ENCODE measurements at regions not wholly inside any gene's neighbourhood (a gene's known extent, or its start where the extent isn't known, plus 50 kb on each side); places are given as distances from the start of the nearest gene placed in this dataset.

DNA sequence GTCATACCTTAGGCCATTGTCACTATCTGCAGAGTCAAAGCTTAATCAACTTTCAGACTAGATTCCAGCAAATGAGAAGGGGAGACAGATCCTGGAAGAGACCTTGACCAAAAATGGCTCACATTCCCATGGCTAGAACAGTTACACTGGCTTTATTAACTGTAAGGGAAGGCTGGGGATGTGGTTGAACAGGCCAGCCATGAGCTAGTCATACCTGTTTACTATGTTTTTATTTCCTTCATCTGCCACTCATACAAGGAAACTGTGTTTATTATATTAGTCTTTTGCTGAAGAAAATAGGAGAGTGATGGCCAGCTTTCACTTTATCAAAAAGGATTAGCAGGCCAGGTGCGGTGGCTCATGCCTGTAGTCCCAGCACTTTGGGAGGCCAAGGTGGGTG lies 319.7 kb downstream of the RAPGEF2 start:
- TF ChIP-seq POLR2AphosphoS5 (IDR thresholded peaks at IDR 0.05) (no peak), POLR2A (IDR thresholded peaks at IDR 0.05) (no peak), EP300 (IDR thresholded peaks at IDR 0.05; ENCODE audit: low read depth) (no peak)
- TF ChIP-seq, protein P1, sequence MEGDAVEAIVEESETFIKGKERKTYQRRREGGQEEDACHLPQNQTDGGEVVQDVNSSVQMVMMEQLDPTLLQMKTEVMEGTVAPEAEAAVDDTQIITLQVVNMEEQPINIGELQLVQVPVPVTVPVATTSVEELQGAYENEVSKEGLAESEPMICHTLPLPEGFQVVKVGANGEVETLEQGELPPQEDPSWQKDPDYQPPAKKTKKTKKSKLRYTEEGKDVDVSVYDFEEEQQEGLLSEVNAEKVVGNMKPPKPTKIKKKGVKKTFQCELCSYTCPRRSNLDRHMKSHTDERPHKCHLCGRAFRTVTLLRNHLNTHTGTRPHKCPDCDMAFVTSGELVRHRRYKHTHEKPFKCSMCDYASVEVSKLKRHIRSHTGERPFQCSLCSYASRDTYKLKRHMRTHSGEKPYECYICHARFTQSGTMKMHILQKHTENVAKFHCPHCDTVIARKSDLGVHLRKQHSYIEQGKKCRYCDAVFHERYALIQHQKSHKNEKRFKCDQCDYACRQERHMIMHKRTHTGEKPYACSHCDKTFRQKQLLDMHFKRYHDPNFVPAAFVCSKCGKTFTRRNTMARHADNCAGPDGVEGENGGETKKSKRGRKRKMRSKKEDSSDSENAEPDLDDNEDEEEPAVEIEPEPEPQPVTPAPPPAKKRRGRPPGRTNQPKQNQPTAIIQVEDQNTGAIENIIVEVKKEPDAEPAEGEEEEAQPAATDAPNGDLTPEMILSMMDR (IDR thresholded peaks at IDR 0.05): no peak
- WGBS, 2 donors (ENCODE audit: low coverage in 1 of 2): 95% methylated on average over 1 of the region's 1 CpG; no CpG with 5 or more reads in 1 of the 2 donors
- in situ Hi-C loops (cut with MboI; ENCODE audit: low pct_ligation_motif_present in 1 of 4, low pct_unique_long_range_greater_than_20kb in 1 of 4, low sequenced_read_pairs in 3 of 4): no loop called here

DNA sequence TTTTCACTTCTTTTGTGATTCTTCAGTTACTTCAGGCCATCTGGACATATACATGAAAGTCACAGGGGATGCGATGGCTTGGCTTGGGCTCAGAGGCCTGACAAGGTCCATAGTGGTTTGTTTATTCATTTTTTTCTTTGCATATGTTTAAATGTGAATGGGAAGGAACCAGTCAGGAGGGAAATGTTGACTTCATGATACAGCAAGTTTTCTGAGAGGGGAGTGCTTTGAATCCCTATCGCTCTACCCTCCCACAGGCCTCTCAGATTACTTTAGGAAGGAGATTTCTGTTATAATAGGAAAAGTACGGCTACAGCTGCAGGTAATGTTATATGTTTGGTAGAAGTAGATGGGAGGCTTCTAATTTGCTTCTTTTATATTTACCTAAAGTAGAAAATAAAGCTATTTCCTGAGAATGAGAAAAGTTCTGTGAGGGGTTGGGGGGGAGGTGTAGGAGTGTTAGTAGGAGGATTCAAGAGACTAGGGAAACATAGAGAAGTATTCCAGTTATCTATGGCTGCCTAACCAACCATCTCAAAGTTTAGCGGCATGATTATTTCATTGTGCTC lies 322.9 kb downstream of the RAPGEF2 start:
- in situ Hi-C loops (cut with MboI; ENCODE audit: low pct_ligation_motif_present in 1 of 4, low pct_unique_long_range_greater_than_20kb in 1 of 4, low sequenced_read_pairs in 3 of 4): loop anchor here in 3 of 4 donors (25.0 kb wide), 2 partner anchors 564 to 689 kb away; no protein-coding TSS in a partner anchor

More for the DNA sequence above, 319.7 kb downstream of the RAPGEF2 start:
- no peaks in the 10 kb centered on the region for H3K27me3 ChIP-seq
- intact Hi-C loops (cut with DNase I; ENCODE audit: low total_unique reads): no loop called here
- H3K27ac ChIP-seq: no peak overlapping the region
- H3K4me3 ChIP-seq: no peak overlapping the region
- H3K4me1 ChIP-seq: no peaks in the 10 kb centered on the region
- H3K9me3 ChIP-seq: peaks cover 0 to 5% of the 10 kb centered on the region in 2 donors
- no peak for DNase-seq
- H3K36me3 ChIP-seq: no peaks in the 10 kb centered on the region

DNA sequence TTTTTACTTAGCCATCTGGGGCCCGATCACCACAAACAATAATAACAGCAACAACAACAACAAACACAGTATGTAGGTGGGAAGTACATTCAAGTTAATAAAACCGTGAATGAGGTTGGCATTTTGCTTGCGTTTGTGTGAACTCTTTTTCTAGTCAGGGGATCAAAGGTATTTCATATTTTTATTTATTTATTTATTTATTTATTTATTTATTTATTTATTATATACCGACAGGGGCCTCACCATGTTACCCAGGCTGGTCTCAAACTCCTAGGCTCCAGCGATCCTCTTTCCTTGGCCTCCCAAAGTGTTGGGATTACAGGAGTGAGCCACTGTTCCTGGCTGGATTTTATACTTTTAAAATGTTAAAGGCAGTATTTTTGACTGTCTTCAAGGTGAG lies 325.4 kb downstream of the RAPGEF2 start:
- Histone ChIP-seq H3K27ac (no peak overlapping the region), H3K4me3 (no peak overlapping the region), H3K4me1 (no peaks in the 10 kb centered on the region), H3K36me3 (no peaks in the 10 kb centered on the region), H3K9me3 (no peaks in the 10 kb centered on the region), H3K27me3 (no peaks in the 10 kb centered on the region)
- 93 to 100% methylated on average over 3 to 5 of the region's 5 CpGs for WGBS, 2 donors (ENCODE audit: low coverage in 1 of 2)
- DNase-seq: no peak
- TF ChIP-seq, protein P1 (IDR thresholded peaks at IDR 0.05): no peak
- TF ChIP-seq POLR2AphosphoS5 (IDR thresholded peaks at IDR 0.05): no peak
- no peak for TF ChIP-seq EP300 (IDR thresholded peaks at IDR 0.05; ENCODE audit: low read depth)
- no peak for TF ChIP-seq POLR2A (IDR thresholded peaks at IDR 0.05)
- intact Hi-C loops (cut with DNase I; ENCODE audit: low total_unique reads): loop anchor here (2.0 kb wide), 1 partner anchor 69 kb away; no protein-coding TSS in a partner anchor
- in situ Hi-C loops (cut with MboI; ENCODE audit: low pct_ligation_motif_present in 1 of 4, low pct_unique_long_range_greater_than_20kb in 1 of 4, low sequenced_read_pairs in 3 of 4): loop anchor here in 3 of 4 donors (25.0 kb wide), 2 partner anchors 566 to 691 kb away; no protein-coding TSS in a partner anchor

More for the DNA sequence above, 322.9 kb downstream of the RAPGEF2 start:
- TF ChIP-seq POLR2AphosphoS5 (IDR thresholded peaks at IDR 0.05): no peak
- Histone ChIP-seq H3K27me3 (no peaks in the 10 kb centered on the region), H3K27ac (no peak overlapping the region), H3K9me3 (no peaks in the 10 kb centered on the region), H3K36me3 (no peaks in the 10 kb centered on the region), H3K4me3 (no peak overlapping the region), H3K4me1 (no peaks in the 10 kb centered on the region)
- intact Hi-C loops (cut with DNase I; ENCODE audit: low total_unique reads): no loop called here
- DNase-seq: no peak
- WGBS, 2 donors (ENCODE audit: low coverage in 1 of 2): 67 to 100% methylated on average over 3 to 4 of the region's 4 CpGs

- Histone ChIP-seq H3K9me3 (no peaks in the 10 kb centered on the region), H3K4me3 (no peak overlapping the region), H3K27ac (no peak overlapping the region), H3K36me3 (no peaks in the 10 kb centered on the region), H3K4me1 (no peaks in the 10 kb centered on the region), H3K27me3 (no peaks in the 10 kb centered on the region)
- 40% methylated on average over 2 to 6 of the region's 6 CpGs for WGBS, 2 donors (ENCODE audit: low coverage in 1 of 2)
- no peak for TF ChIP-seq EP300 (IDR thresholded peaks at IDR 0.05; ENCODE audit: low read depth)
- TF ChIP-seq, protein P1 (IDR thresholded peaks at IDR 0.05): no peak
- TF ChIP-seq POLR2AphosphoS5 (IDR thresholded peaks at IDR 0.05): no peak
- TF ChIP-seq POLR2A (IDR thresholded peaks at IDR 0.05): no peak
- intact Hi-C loops (cut with DNase I; ENCODE audit: low total_unique reads): loop anchor here (2.0 kb wide), 1 partner anchor 68 kb away; no protein-coding TSS in a partner anchor
- in situ Hi-C loops (cut with MboI; ENCODE audit: low pct_ligation_motif_present in 1 of 4, low pct_unique_long_range_greater_than_20kb in 1 of 4, low sequenced_read_pairs in 3 of 4): loop anchor here in 3 of 4 donors (25.0 kb wide), 2 partner anchors 567 to 692 kb away; no protein-coding TSS in a partner anchor
- no peak for DNase-seq
These were observed 326.3 kb downstream of the RAPGEF2 start for GRCh38 chr4:159428975-159429692.
